SK-N-SH treated with all-trans-retinoic acid at 6 μM for 48 hours (cell line): ENCODE measurements at regions not wholly inside any gene's neighbourhood (a gene's known extent, or its start where the extent isn't known, plus 50 kb on each side); places are given as distances from the start of the nearest gene placed in this dataset.

ENCODE experiments used
- ARNTL ChIP-seq: fragments of 450-650 bp; formaldehyde crosslinking; IDR thresholded peaks from 2 replicates; pipeline ENCODE4 v1.5.0; 2020; ENCODE audit warnings: low read depth, mild to moderate bottlenecking, moderate library complexity, borderline replicate concordance
- BACH2 ChIP-seq: fragments of 250-450 bp; sonication (Bioruptor Pico); IDR thresholded peaks from 2 replicates; pipeline ENCODE4 v1.9.0; 2021; ENCODE audit warnings: mild to moderate bottlenecking, borderline replicate concordance
- CSDC2 ChIP-seq: fragments of 250-450 bp; sonication (Bioruptor Pico); IDR thresholded peaks from 2 replicates; pipeline ENCODE4 v1.5.0; 2020; ENCODE audit warnings: mild to moderate bottlenecking, moderate library complexity
- ESRRG ChIP-seq: fragments of 250-450 bp; sonication (Bioruptor Pico); IDR thresholded peaks from 2 replicates; pipeline ENCODE4 v1.6.1; 2021; ENCODE audit warnings: mild to moderate bottlenecking
- PATZ1 ChIP-seq: fragments of 250-450 bp; sonication (Bioruptor Pico); IDR thresholded peaks from 2 replicates; pipeline ENCODE4 v1.8.0; 2020; ENCODE audit warnings: mild to moderate bottlenecking, moderate library complexity, borderline replicate concordance
- POU6F1 ChIP-seq: fragments of 250-450 bp; sonication (Bioruptor Pico); IDR thresholded peaks from 2 replicates; pipeline ENCODE4 v1.8.0; 2021; ENCODE audit warnings: low read depth, mild to moderate bottlenecking, moderate library complexity, borderline replicate concordance
- PPARA ChIP-seq: fragments of 250-450 bp; sonication (Bioruptor Pico); IDR thresholded peaks from 2 replicates; pipeline ENCODE4 v1.5.0; 2020; ENCODE audit warnings: mild to moderate bottlenecking, borderline replicate concordance
- TSHZ2 ChIP-seq: fragments of 250-450 bp; sonication (Bioruptor Pico); IDR thresholded peaks from 2 replicates; pipeline ENCODE4 v1.5.0; 2020; ENCODE audit warnings: mild to moderate bottlenecking, moderate library complexity
- ZC3H10 ChIP-seq: fragments of 250-450 bp; sonication (Bioruptor Pico); IDR thresholded peaks from 2 replicates; pipeline ENCODE4 v1.5.1; 2021; ENCODE audit warnings: mild to moderate bottlenecking, moderate library complexity
- ZFP3 ChIP-seq: fragments of 250-450 bp; sonication (Bioruptor Pico); IDR thresholded peaks from 2 replicates; pipeline ENCODE4 v1.5.0; 2020; ENCODE audit warnings: mild to moderate bottlenecking, moderate library complexity
- ZFP30 ChIP-seq: fragments of 450-650 bp; formaldehyde crosslinking; IDR thresholded peaks from 2 replicates; pipeline ENCODE4 v1.5.0; 2022; ENCODE audit warnings: mild to moderate bottlenecking, moderate library complexity
- ZNF565 ChIP-seq: fragments of 450-650 bp; formaldehyde crosslinking; conservative IDR thresholded peaks from 2 replicates; pipeline ENCODE4 v1.5.0; 2020; ENCODE audit warnings: low read depth, mild to moderate bottlenecking, moderate library complexity

- no peak for TF ChIP-seq PPARA (CRISPR knock-in tag)
- no peak for TF ChIP-seq PATZ1 (CRISPR knock-in tag)
- no peak for TF ChIP-seq TSHZ2 (CRISPR knock-in tag)
- no peak for TF ChIP-seq CSDC2
- TF ChIP-seq ESRRG (CRISPR knock-in tag) = no peak
- no peak for TF ChIP-seq BACH2 (CRISPR knock-in tag)
- TF ChIP-seq ZNF565 (CRISPR knock-in tag) = no peak
- no peak for TF ChIP-seq ZFP30 (CRISPR knock-in tag)
- no peak for TF ChIP-seq POU6F1 (CRISPR knock-in tag)
- no peak for TF ChIP-seq ZC3H10 (CRISPR knock-in tag)
- TF ChIP-seq ZFP3 (CRISPR knock-in tag) = no peak
- TF ChIP-seq ARNTL (CRISPR knock-in tag) = no peak
Measured at GRCh38 chr19:28012361-28012760, 1200.6 kb downstream of the UQCRFS1 start.
